ENCODE measurements at regions not wholly inside any gene's neighbourhood (a gene's known extent, or its start where the extent isn't known, plus 50 kb on each side); places are given as distances from the start of the nearest gene placed in this dataset.
"Not testable (repeated sequence)": the region's sequence is repeated elsewhere in the genome, so short reads cannot be mapped to it uniquely, and the experiment has no call there.

GRCh38 chr22:10778296-10778814 is 4749.6 kb upstream of the OR11H1 start:
- H3K9me3 ChIP-seq: peaks cover under 1 to 89% (median 73%) of the 10 kb centered on the region in 8 donors
- TF ChIP-seq POLR2A (IDR thresholded peaks at IDR 0.05) (no peak), POLR2AphosphoS5 (IDR thresholded peaks at IDR 0.05) (no peak), CTCF (IDR thresholded peaks at IDR 0.05 in 8 of 11, conservative IDR thresholded peaks at IDR 0.05 in 3 of 11) (no peak)
- DNase-seq: no peak
- 46 to 53% (median 49%) methylated on average over 8 of the region's 8 CpGs for WGBS, 5 donors
- no peaks in the 10 kb centered on the region for H3K4me1 ChIP-seq
- H3K4me3 ChIP-seq: no peak overlapping the region
- H3K36me3 ChIP-seq: no peaks in the 10 kb centered on the region
- intact Hi-C loops (cut with DNase I; ENCODE audit: low total_unique reads): no loop called here
- H3K27me3 ChIP-seq (replicated peaks in 1 of 7): no peaks in the 10 kb centered on the region
- no peak overlapping the region for H3K27ac ChIP-seq

- 63 to 75% (median 66%) methylated on average over 6 of the region's 6 CpGs for WGBS, 5 donors
- H3K36me3 ChIP-seq; H3K4me1 ChIP-seq; H3K27ac ChIP-seq; intact Hi-C loops (cut with DNase I; ENCODE audit: low total_unique reads); DNase-seq; H3K4me3 ChIP-seq; H3K27me3 ChIP-seq (replicated peaks in 1 of 7): not testable (repeated sequence)
- peaks cover 0 to 92% (median 74%) of the 10 kb centered on the region in 8 donors for H3K9me3 ChIP-seq
Measured at GRCh38 chr22:10779200-10779599, 4748.8 kb upstream of the OR11H1 start.

GRCh38 chr22:10780281-10780680 is 4747.7 kb upstream of the OR11H1 start:
- H3K4me1 ChIP-seq: no peaks in the 10 kb centered on the region
- 58 to 66% (median 62%) methylated on average over 8 of the region's 8 CpGs for WGBS, 5 donors
- no peak for TF ChIP-seq POLR2A (IDR thresholded peaks at IDR 0.05)
- no peak overlapping the region for H3K27ac ChIP-seq
- DNase-seq: no peak
- no peak overlapping the region for H3K4me3 ChIP-seq
- intact Hi-C loops (cut with DNase I; ENCODE audit: low total_unique reads): no loop called here
- no peaks in the 10 kb centered on the region for H3K36me3 ChIP-seq
- H3K27me3 ChIP-seq (replicated peaks in 1 of 7): no peaks in the 10 kb centered on the region
- H3K9me3 ChIP-seq: peaks cover 0 to 85% (median 68%) of the 10 kb centered on the region in 8 donors

GRCh38 chr22:10781571-10782403 is 4746.2 kb upstream of the OR11H1 start:
- TF ChIP-seq POLR2A (IDR thresholded peaks at IDR 0.05) (no peak), CTCF (IDR thresholded peaks at IDR 0.05 in 8 of 11, conservative IDR thresholded peaks at IDR 0.05 in 3 of 11) (no peak), POLR2AphosphoS5 (IDR thresholded peaks at IDR 0.05) (no peak)
- no peaks in the 10 kb centered on the region for H3K4me1 ChIP-seq
- WGBS, 5 donors: 67 to 81% (median 71%) methylated on average over 10 of the region's 10 CpGs

More at GRCh38 chr22:10781571-10782403, 4746.2 kb upstream of the OR11H1 start:
- H3K4me3 ChIP-seq: no peak overlapping the region
- DNase-seq: no peak
- intact Hi-C loops (cut with DNase I; ENCODE audit: low total_unique reads): no loop called here
- H3K27me3 ChIP-seq (replicated peaks in 1 of 7): no peaks in the 10 kb centered on the region
- H3K27ac ChIP-seq: no peak overlapping the region
- H3K36me3 ChIP-seq: no peaks in the 10 kb centered on the region
- peaks cover 0 to 71% (median 56%) of the 10 kb centered on the region in 8 donors for H3K9me3 ChIP-seq

Small RNA genes in the stretch of these regions (small RNA-seq; reads per million reads assigned to genes)
- 0 reads per million in 4 donors for gene RF00004
